ENCODE measurements at regions not wholly inside any gene's neighbourhood (a gene's known extent, or its start where the extent isn't known, plus 50 kb on each side); places are given as distances from the start of the nearest gene placed in this dataset.

DNA sequence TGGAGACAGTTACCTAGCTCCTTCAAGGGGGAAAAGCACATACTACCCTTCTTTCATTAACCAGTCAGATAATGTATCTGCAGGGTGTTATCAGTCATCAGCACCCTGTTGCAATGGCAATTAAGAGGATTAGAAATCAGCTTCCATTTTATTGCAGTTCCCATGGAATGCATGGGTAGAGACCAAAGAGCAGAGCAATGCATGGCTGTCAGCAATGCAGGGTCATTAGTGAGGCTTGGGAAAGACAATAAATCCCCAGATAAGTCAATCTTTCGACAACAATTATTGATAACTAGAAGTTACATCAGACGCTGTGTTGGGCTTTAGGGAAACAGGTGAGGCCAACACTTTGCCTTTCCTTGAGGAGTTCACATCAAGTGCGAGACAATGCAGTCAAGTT lies 150.9 kb downstream of the MAFB start:
- TF ChIP-seq, protein P1, sequence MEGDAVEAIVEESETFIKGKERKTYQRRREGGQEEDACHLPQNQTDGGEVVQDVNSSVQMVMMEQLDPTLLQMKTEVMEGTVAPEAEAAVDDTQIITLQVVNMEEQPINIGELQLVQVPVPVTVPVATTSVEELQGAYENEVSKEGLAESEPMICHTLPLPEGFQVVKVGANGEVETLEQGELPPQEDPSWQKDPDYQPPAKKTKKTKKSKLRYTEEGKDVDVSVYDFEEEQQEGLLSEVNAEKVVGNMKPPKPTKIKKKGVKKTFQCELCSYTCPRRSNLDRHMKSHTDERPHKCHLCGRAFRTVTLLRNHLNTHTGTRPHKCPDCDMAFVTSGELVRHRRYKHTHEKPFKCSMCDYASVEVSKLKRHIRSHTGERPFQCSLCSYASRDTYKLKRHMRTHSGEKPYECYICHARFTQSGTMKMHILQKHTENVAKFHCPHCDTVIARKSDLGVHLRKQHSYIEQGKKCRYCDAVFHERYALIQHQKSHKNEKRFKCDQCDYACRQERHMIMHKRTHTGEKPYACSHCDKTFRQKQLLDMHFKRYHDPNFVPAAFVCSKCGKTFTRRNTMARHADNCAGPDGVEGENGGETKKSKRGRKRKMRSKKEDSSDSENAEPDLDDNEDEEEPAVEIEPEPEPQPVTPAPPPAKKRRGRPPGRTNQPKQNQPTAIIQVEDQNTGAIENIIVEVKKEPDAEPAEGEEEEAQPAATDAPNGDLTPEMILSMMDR (IDR thresholded peaks at IDR 0.05): no peak
- TF ChIP-seq POLR2A (IDR thresholded peaks at IDR 0.05): no peak

Data from ovary (tissue), 3 donors.